H1 (cell line): ENCODE measurements at regions not wholly inside any gene's neighbourhood (a gene's known extent, or its start where the extent isn't known, plus 50 kb on each side); places are given as distances from the start of the nearest gene placed in this dataset.

Source experiments
- CHD7 ChIP-seq: fragments of 300-600 bp; sonication (generic); IDR thresholded peaks from 2 replicates; pipeline ENCODE4 v1.7.1; 2012; ENCODE audit warnings: low read length, moderate library complexity, mild to moderate bottlenecking, inconsistent platforms; ENCODE audit not compliant: insufficient replicate concordance
- ZNF274 ChIP-seq: IDR thresholded peaks from 2 replicates; pipeline ENCODE4 v1.7.0; 2012; ENCODE audit warnings: low read length, borderline replicate concordance; ENCODE audit errors: extremely low read depth

- no peak for TF ChIP-seq CHD7
- TF ChIP-seq ZNF274, result no peak
Observed at GRCh38 chr5:39671561-39671961, 246.8 kb upstream of the DAB2 start (continued).
